SK-N-MC (cell line): ENCODE measurements at regions not wholly inside any gene's neighbourhood (a gene's known extent, or its start where the extent isn't known, plus 50 kb on each side); places are given as distances from the start of the nearest gene placed in this dataset.

Source experiments
- EZH2 ChIP-seq: fragments of 200-600 bp; sonication (generic); IDR thresholded peaks from one replicate; pipeline ENCODE4 v1.6.1; 2017; ENCODE audit warnings: antibody characterized with exemption
- FOXP2 ChIP-seq: optimal IDR thresholded peaks from 2 replicates; pipeline ENCODE3; 2011; ENCODE audit warnings: mild to moderate bottlenecking, moderate library complexity; ENCODE audit not compliant: insufficient read depth; ENCODE audit errors: extremely low read length, control extremely low read depth
- POLR2AphosphoS5 ChIP-seq: IDR thresholded peaks from 2 replicates; pipeline ENCODE4 v1.6.1; 2012; ENCODE audit warnings: mild to moderate bottlenecking, low read depth, low read length, borderline replicate concordance

- no peak for TF ChIP-seq POLR2AphosphoS5
- TF ChIP-seq EZH2, result no peak
- no peak for TF ChIP-seq FOXP2
Observed at GRCh38 chr12:115385141-115385540, 701.2 kb upstream of the TBX3 start.
